NCI-H446 (cell line): ENCODE measurements at regions not wholly inside any gene's neighbourhood (a gene's known extent, or its start where the extent isn't known, plus 50 kb on each side); places are given as distances from the start of the nearest gene placed in this dataset.

Experiments
- DNase-seq, 2 experiments: peaks; one replicate each; lab custom pipeline; 2025; lab: John Stamatoyannopoulos, UW

GRCh38 chr4:30450474-30450873 lies 269.7 kb upstream of the PCDH7 start:
- DNase-seq = no peak

GRCh38 chr4:30454504-30454903 lies 265.7 kb upstream of the PCDH7 start:
- no peak for DNase-seq

GRCh38 chr4:30456716-30457115 lies 263.5 kb upstream of the PCDH7 start:
- no peak for DNase-seq

- no peak for DNase-seq
These were observed 259.4 kb upstream of the PCDH7 start for GRCh38 chr4:30460818-30461217.

GRCh38 chr4:30461218-30461617 lies 259.0 kb upstream of the PCDH7 start:
- no peak for DNase-seq

- no peak for DNase-seq
These were observed 257.6 kb upstream of the PCDH7 start for GRCh38 chr4:30462445-30463090.

- no peak for DNase-seq
These were observed 248.3 kb upstream of the PCDH7 start for GRCh38 chr4:30471861-30472260.

- DNase-seq = no peak
These were observed 246.9 kb upstream of the PCDH7 start for GRCh38 chr4:30473225-30473624.

GRCh38 chr4:30495251-30495650 lies 224.9 kb upstream of the PCDH7 start:
- no peak for DNase-seq

- no peak for DNase-seq
These were observed 224.4 kb upstream of the PCDH7 start for GRCh38 chr4:30495651-30496310.

- no peak for DNase-seq
These were observed 208.4 kb upstream of the PCDH7 start for GRCh38 chr4:30511751-30512150.

- DNase-seq = no peak
These were observed 202.0 kb upstream of the PCDH7 start for GRCh38 chr4:30518211-30518610.

- no peak for DNase-seq
These were observed 194.4 kb upstream of the PCDH7 start for GRCh38 chr4:30525662-30526315.

- no peak for DNase-seq
These were observed 184.9 kb upstream of the PCDH7 start for GRCh38 chr4:30535255-30535654.

- no peak for DNase-seq
These were observed 183.9 kb upstream of the PCDH7 start for GRCh38 chr4:30536231-30536630.

- no peak for DNase-seq
These were observed 182.7 kb upstream of the PCDH7 start for GRCh38 chr4:30537456-30537855.

- no peak for DNase-seq
These were observed 181.4 kb upstream of the PCDH7 start for GRCh38 chr4:30538794-30539193.

GRCh38 chr4:30543057-30543456 lies 177.1 kb upstream of the PCDH7 start:
- DNase-seq = no peak

- DNase-seq = no peak
These were observed 167.0 kb upstream of the PCDH7 start for GRCh38 chr4:30553151-30553550.

- no peak for DNase-seq
These were observed 166.5 kb upstream of the PCDH7 start for GRCh38 chr4:30553706-30554105.

GRCh38 chr4:30555775-30556174 lies 164.4 kb upstream of the PCDH7 start:
- no peak for DNase-seq

GRCh38 chr4:30559481-30559880 lies 160.7 kb upstream of the PCDH7 start:
- DNase-seq = no peak

- DNase-seq = no peak
These were observed 133.3 kb upstream of the PCDH7 start for GRCh38 chr4:30586850-30587249.
